Loucy (cell line): ENCODE measurements at regions not wholly inside any gene's neighbourhood (a gene's known extent, or its start where the extent isn't known, plus 50 kb on each side); places are given as distances from the start of the nearest gene placed in this dataset.

Source experiments
- H2AFZ ChIP-seq: fragments of 200-600 bp; sonication (generic); 2 replicates; pipeline ENCODE4 v1.6.0; 2016; ENCODE audit warnings: antibody characterized with exemption, mild to moderate bottlenecking, low read length, moderate library complexity
- H3F3A ChIP-seq: fragments of 200-600 bp; 2 replicates; pipeline ENCODE4 v1.6.0; 2016; ENCODE audit warnings: antibody characterized with exemption, low read depth, mild to moderate bottlenecking
- H3K27me3 ChIP-seq: fragments of 200-600 bp; sonication (generic); 2 replicates; pipeline ENCODE4 v1.6.1; 2014; ENCODE audit warnings: low read length, mild to moderate bottlenecking; ENCODE audit not compliant: insufficient read depth, poor library complexity, severe bottlenecking
- H3K36me3 ChIP-seq: fragments of 200-600 bp; sonication (generic); 2 replicates; pipeline ENCODE4 v1.6.1; 2016; ENCODE audit warnings: low read length; ENCODE audit not compliant: insufficient read depth
- H3K4me1 ChIP-seq: fragments of 200-600 bp; sonication (generic); 2 replicates; pipeline ENCODE4 v1.5.1; 2014; ENCODE audit warnings: low read length, mild to moderate bottlenecking; ENCODE audit not compliant: insufficient read depth, poor library complexity, severe bottlenecking
- H3K4me2 ChIP-seq: fragments of 200-600 bp; sonication (generic); 2 replicates; pipeline ENCODE4 v1.6.0; 2014; ENCODE audit warnings: antibody characterized with exemption, low read length, low read depth, mild to moderate bottlenecking; ENCODE audit not compliant: poor library complexity, severe bottlenecking
- H3K4me3 ChIP-seq: fragments of 200-600 bp; sonication (generic); 2 replicates; pipeline ENCODE4 v1.5.1; 2014; ENCODE audit warnings: low read length, mild to moderate bottlenecking, mixed read lengths; ENCODE audit not compliant: poor library complexity, severe bottlenecking
- H3K79me2 ChIP-seq: fragments of 200-600 bp; sonication (generic); 2 replicates; pipeline ENCODE4 v1.6.1; 2014; ENCODE audit warnings: low read length; ENCODE audit not compliant: insufficient read depth
- H3K9ac ChIP-seq: fragments of 200-600 bp; sonication (generic); 2 replicates; pipeline ENCODE4 v1.6.0; 2014; ENCODE audit warnings: mild to moderate bottlenecking, low read depth, low read length, moderate library complexity; ENCODE audit not compliant: poor library complexity, severe bottlenecking
- H3K9me2 ChIP-seq: fragments of 200-600 bp; sonication (generic); replicated peaks from 2 replicates; pipeline ENCODE4 v1.6.1; 2016; ENCODE audit warnings: low read depth, low read length, mixed read lengths
- H3K9me3 ChIP-seq: fragments of 200-600 bp; sonication (generic); 2 replicates; pipeline ENCODE4 v1.6.1; 2014; ENCODE audit warnings: mild to moderate bottlenecking, antibody characterized with exemption, low read length, low read depth; ENCODE audit not compliant: insufficient read depth
- H4K20me1 ChIP-seq: fragments of 200-600 bp; sonication (generic); 2 replicates; pipeline ENCODE4 v1.6.0; 2014; ENCODE audit warnings: antibody characterized with exemption, low read length, mild to moderate bottlenecking; ENCODE audit not compliant: insufficient read depth, poor library complexity, severe bottlenecking
- EZH2phosphoT487 ChIP-seq: fragments of 200-600 bp; IDR thresholded peaks from 2 replicates; pipeline ENCODE4 v1.6.1; 2018; ENCODE audit warnings: antibody characterized with exemption, mild to moderate bottlenecking, moderate library complexity, borderline replicate concordance
- TF ChIP-seq, protein P1 (sequence below): fragments of 200-600 bp; sonication (generic); conservative IDR thresholded peaks from 2 replicates; pipeline ENCODE4 v1.5.1; 2014; ENCODE audit warnings: mild to moderate bottlenecking, antibody characterized with exemption, low read length

DNA sequence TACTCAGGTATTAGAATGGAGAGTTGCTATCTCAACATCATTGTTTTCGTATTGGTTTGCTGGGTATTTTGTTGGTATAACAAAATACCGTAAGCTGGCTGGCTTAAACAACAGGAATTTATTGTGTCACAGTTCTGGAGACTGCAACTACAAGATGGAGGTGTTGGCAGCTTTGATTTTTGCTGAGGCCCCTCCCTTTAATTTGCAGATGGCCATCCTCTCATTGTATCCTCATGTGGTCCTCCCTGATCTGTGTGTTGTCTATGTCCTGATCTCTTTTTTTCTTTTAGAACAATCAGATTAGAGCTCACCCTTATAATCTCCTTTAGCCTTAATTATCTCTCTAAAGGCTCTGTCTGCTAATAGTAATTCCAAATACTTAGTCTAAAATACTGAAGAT is 299.8 kb upstream of the GOLIM4 start:
- no peaks in the 10 kb centered on the region for H3K36me3 ChIP-seq
- TF ChIP-seq EZH2phosphoT487, result no peak
- TF ChIP-seq, protein P1, sequence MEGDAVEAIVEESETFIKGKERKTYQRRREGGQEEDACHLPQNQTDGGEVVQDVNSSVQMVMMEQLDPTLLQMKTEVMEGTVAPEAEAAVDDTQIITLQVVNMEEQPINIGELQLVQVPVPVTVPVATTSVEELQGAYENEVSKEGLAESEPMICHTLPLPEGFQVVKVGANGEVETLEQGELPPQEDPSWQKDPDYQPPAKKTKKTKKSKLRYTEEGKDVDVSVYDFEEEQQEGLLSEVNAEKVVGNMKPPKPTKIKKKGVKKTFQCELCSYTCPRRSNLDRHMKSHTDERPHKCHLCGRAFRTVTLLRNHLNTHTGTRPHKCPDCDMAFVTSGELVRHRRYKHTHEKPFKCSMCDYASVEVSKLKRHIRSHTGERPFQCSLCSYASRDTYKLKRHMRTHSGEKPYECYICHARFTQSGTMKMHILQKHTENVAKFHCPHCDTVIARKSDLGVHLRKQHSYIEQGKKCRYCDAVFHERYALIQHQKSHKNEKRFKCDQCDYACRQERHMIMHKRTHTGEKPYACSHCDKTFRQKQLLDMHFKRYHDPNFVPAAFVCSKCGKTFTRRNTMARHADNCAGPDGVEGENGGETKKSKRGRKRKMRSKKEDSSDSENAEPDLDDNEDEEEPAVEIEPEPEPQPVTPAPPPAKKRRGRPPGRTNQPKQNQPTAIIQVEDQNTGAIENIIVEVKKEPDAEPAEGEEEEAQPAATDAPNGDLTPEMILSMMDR, result no peak
- no peak overlapping the region for H3K9ac ChIP-seq
- no peak overlapping the region for H3K4me3 ChIP-seq
- H3K9me2 ChIP-seq, result no peaks in the 10 kb centered on the region
- H3F3A ChIP-seq, result no peaks in the 10 kb centered on the region
- H4K20me1 ChIP-seq, result no peaks in the 10 kb centered on the region
- no peaks in the 10 kb centered on the region for H3K9me3 ChIP-seq
- no peaks in the 10 kb centered on the region for H3K27me3 ChIP-seq
- H3K4me2 ChIP-seq, result no peak overlapping the region
- no peaks in the 10 kb centered on the region for H3K79me2 ChIP-seq
- H2AFZ ChIP-seq, result no peak overlapping the region
- no peaks in the 10 kb centered on the region for H3K4me1 ChIP-seq

DNA sequence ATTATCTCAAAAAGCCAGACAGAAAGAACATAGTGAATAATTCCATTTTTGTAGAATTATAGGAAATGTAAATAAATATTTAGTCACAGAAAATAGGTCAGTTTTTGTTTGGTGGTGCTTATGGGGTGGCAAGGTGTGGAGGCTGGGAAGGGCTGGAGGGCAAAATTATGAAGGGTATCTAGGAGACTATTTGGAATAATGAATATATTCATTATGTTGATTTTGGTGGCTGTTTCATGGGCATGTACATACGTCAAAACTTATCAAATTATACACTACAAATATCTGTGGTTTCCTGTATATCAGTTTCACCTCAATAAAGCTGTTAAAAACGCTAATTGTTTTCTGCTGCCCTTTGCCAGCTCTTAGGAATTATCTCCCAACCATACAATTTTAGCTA is 298.7 kb upstream of the GOLIM4 start:
- Histone ChIP-seq H3K36me3 (no peaks in the 10 kb centered on the region), H3K4me1 (no peaks in the 10 kb centered on the region), H3K9me3 (no peaks in the 10 kb centered on the region), H3K4me3 (no peak overlapping the region), H3K4me2 (no peak overlapping the region), H3F3A (no peaks in the 10 kb centered on the region), H2AFZ (no peak overlapping the region), H4K20me1 (no peaks in the 10 kb centered on the region), H3K9me2 (no peaks in the 10 kb centered on the region), H3K27me3 (no peaks in the 10 kb centered on the region), H3K9ac (no peak overlapping the region), H3K79me2 (no peaks in the 10 kb centered on the region)
- TF ChIP-seq, protein P1, result no peak

DNA sequence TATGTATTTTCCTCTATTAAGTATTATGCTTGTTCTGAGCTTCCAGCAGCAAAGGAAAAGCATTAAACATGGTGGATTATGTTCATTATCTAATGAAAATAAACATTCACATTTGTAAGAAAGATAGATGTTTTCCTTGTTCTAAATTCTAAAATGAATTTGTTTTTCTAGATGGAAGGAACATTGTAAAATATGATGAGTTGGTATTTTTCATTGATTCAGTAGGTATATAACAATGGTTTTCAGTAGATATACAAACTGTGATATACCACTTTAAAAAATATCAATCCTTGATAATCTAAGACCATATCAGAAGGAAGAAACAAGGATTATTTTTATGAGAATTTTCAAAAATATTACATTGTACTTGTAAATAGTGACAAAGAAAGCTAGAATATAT is 290.6 kb upstream of the GOLIM4 start:
- H3F3A ChIP-seq, result no peaks in the 10 kb centered on the region
- H3K9ac ChIP-seq, result no peak overlapping the region
- H3K36me3 ChIP-seq, result no peaks in the 10 kb centered on the region
- H3K27me3 ChIP-seq, result no peaks in the 10 kb centered on the region
- H3K4me1 ChIP-seq, result no peaks in the 10 kb centered on the region
- no peaks in the 10 kb centered on the region for H3K79me2 ChIP-seq
- no peak overlapping the region for H3K4me2 ChIP-seq
- H2AFZ ChIP-seq, result no peak overlapping the region
- no peak for TF ChIP-seq EZH2phosphoT487
- TF ChIP-seq, protein P1, result no peak
- H3K4me3 ChIP-seq, result no peak overlapping the region
- no peaks in the 10 kb centered on the region for H3K9me3 ChIP-seq
- H3K9me2 ChIP-seq, result no peaks in the 10 kb centered on the region
- no peaks in the 10 kb centered on the region for H4K20me1 ChIP-seq
